ENCODE measurements at regions not wholly inside any gene's neighbourhood (a gene's known extent, or its start where the extent isn't known, plus 50 kb on each side); places are given as distances from the start of the nearest gene placed in this dataset.

DNA sequence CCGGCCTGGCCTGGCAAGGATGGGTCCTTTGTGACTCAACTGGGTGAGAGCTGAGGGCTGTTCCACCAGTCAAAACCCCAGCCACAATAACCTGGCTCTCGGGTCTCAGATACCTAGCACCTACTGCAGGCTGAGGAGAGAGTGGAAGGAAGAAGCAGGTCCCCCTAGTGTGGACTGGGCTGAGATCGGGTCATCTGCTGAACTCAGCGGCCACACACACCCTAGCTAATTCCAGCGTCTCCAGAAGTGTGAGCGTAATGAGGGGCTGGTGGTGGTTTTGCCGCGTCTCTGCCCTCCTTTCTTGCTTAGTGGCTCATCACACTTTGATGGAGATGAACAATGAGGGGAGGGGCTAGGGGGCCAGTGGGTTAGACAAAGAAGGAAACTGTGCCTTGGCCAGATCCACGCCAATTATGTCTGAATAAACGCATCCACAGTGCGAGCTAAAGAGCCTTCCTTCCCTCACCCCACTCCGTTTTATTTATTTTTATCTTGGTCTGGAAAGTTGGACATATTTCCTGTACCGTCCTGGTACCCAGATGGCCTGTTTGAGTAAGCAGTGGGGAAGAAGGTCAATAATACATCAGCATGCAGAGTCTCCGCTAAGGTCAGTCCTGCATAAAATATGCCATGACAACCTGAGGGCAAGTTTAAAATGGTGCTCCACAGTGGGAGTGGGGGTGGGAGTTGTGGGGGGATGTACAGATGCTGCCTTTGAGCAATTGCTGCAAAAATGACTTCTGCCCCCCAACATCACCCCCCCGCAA is 370.0 kb downstream of the WDR72 start:
- peaks cover 8% of the 10 kb centered on the region for H3K4me1 ChIP-seq (ENCODE audit: insufficient read depth, low read length)
- no peak overlapping the region for H3K4me3 ChIP-seq (ENCODE audit: low read length)
- H3K9me3 ChIP-seq (ENCODE audit: low read length): no peaks in the 10 kb centered on the region
- H2AFZ ChIP-seq (ENCODE audit: low read depth, low read length): no peak overlapping the region
- no peaks in the 10 kb centered on the region for H3K27me3 ChIP-seq (ENCODE audit: insufficient read depth, low read length)
- H3K36me3 ChIP-seq (ENCODE audit: insufficient read depth, low read length): no peaks in the 10 kb centered on the region

GRCh38 chr15:53384417-53384816 is 375.0 kb downstream of the WDR72 start:
- Histone ChIP-seq H3K4me1 (ENCODE audit: insufficient read depth, low read length) (peaks cover 3% of the 10 kb centered on the region), H3K27me3 (ENCODE audit: insufficient read depth, low read length) (no peaks in the 10 kb centered on the region), H3K4me3 (ENCODE audit: low read length) (no peak overlapping the region), H3K9me3 (ENCODE audit: low read length) (no peaks in the 10 kb centered on the region), H2AFZ (ENCODE audit: low read depth, low read length) (no peak overlapping the region), H3K36me3 (ENCODE audit: insufficient read depth, low read length) (no peaks in the 10 kb centered on the region)

DNA sequence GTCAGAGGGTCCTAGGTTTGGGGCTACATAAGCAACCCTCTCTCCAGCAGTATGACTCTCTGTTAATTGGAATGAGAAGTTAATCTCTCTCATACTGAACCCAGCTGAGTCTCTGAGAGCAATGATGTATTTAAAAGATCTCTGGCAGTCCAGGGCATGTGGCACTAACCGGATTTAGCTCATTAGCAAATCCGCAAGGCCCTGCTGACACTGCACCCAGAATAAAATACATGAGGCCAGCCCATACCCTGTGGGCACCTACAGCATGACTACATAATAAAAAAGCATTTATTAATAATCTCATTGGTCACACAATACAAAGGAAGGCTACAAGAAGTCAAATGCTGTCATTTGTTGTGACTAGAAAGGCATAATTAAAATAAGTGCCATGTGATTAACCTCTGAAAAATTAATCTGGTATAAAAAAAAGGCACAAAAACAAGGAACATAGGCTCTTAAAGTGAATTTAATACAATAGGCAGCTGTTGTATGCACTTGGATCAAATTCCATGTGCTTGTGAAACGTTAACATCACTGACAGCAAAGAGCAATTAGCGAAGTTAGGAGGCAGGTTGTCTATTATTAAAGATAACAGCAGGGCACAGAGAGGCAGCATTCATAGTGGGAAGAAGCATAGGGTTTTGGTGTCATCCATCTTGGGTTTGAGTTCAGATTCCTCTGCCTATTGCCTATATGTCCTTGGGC is 381.2 kb downstream of the WDR72 start:
- no peaks in the 10 kb centered on the region for H3K27me3 ChIP-seq (ENCODE audit: insufficient read depth, low read length)
- H3K9me3 ChIP-seq (ENCODE audit: low read length): no peaks in the 10 kb centered on the region
- no peak overlapping the region for H2AFZ ChIP-seq (ENCODE audit: low read depth, low read length)
- H3K4me3 ChIP-seq (ENCODE audit: low read length): no peak overlapping the region
- H3K36me3 ChIP-seq (ENCODE audit: insufficient read depth, low read length): no peaks in the 10 kb centered on the region
- peaks cover 1% of the 10 kb centered on the region for H3K4me1 ChIP-seq (ENCODE audit: insufficient read depth, low read length)

DNA sequence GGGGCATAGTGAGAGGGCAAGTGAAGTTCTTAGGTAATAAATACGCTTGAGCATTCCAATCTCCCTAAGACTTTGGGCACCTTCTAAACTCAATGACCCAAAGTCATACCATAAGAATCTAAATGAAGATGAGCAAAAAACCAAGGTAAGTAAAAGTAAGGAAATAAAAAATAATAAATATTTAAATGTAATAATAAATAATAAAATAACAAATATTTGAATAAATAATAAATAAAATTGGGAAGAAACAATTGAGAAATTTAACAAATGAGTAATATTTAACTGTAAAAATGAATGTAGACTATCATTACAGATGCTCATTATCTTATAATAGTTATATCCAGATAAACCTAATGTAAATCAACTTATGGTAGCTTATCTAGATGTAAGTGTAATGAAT is 391.7 kb downstream of the WDR72 start:
- H3K4me1 ChIP-seq (ENCODE audit: insufficient read depth, low read length): no peaks in the 10 kb centered on the region
- H3K36me3 ChIP-seq (ENCODE audit: insufficient read depth, low read length): no peaks in the 10 kb centered on the region

GRCh38 chr15:53360881-53361280 is 398.6 kb downstream of the WDR72 start:
- Histone ChIP-seq H3K4me3 (ENCODE audit: low read length) (no peak overlapping the region), H3K4me1 (ENCODE audit: insufficient read depth, low read length) (no peaks in the 10 kb centered on the region), H3K27me3 (ENCODE audit: insufficient read depth, low read length) (no peaks in the 10 kb centered on the region), H3K36me3 (ENCODE audit: insufficient read depth, low read length) (no peaks in the 10 kb centered on the region), H2AFZ (ENCODE audit: low read depth, low read length) (no peak overlapping the region), H3K9me3 (ENCODE audit: low read length) (no peaks in the 10 kb centered on the region)

More for the DNA sequence above, 391.7 kb downstream of the WDR72 start:
- Histone ChIP-seq H3K27me3 (ENCODE audit: insufficient read depth, low read length) (no peaks in the 10 kb centered on the region), H2AFZ (ENCODE audit: low read depth, low read length) (no peak overlapping the region), H3K4me3 (ENCODE audit: low read length) (no peak overlapping the region), H3K9me3 (ENCODE audit: low read length) (no peaks in the 10 kb centered on the region)

- no peaks in the 10 kb centered on the region for H3K4me1 ChIP-seq (ENCODE audit: insufficient read depth, low read length)
- no peaks in the 10 kb centered on the region for H3K27me3 ChIP-seq (ENCODE audit: insufficient read depth, low read length)
- H3K4me3 ChIP-seq (ENCODE audit: low read length): no peak overlapping the region
- no peak overlapping the region for H2AFZ ChIP-seq (ENCODE audit: low read depth, low read length)
- H3K9me3 ChIP-seq (ENCODE audit: low read length): no peaks in the 10 kb centered on the region
- H3K36me3 ChIP-seq (ENCODE audit: insufficient read depth, low read length): no peaks in the 10 kb centered on the region
Measured at GRCh38 chr15:53359038-53359437, 400.4 kb downstream of the WDR72 start.

DNA sequence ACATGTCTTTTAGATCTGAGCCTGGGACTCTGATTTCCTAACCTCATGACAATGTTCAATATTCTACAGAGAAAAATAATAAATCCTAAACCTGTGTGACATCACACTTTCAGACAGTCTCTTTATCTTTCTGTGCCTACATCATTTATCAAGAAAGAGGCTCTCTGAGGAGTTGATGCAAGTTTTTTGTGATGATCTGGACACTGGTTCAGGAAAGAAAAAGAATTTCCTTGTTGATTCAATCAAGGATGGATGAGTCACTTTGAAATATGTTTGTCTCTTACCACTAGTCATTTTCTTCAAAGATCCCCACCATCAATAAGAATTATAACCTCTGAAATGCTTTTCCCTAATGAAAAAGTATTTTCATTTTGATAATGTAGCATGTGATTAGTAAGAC is 404.6 kb downstream of the WDR72 start:
- H3K4me1 ChIP-seq (ENCODE audit: insufficient read depth, low read length): no peaks in the 10 kb centered on the region
- H2AFZ ChIP-seq (ENCODE audit: low read depth, low read length): no peak overlapping the region
- no peak overlapping the region for H3K4me3 ChIP-seq (ENCODE audit: low read length)
- H3K36me3 ChIP-seq (ENCODE audit: insufficient read depth, low read length): no peaks in the 10 kb centered on the region
- H3K27me3 ChIP-seq (ENCODE audit: insufficient read depth, low read length): no peaks in the 10 kb centered on the region
- H3K9me3 ChIP-seq (ENCODE audit: low read length): no peaks in the 10 kb centered on the region

DNA sequence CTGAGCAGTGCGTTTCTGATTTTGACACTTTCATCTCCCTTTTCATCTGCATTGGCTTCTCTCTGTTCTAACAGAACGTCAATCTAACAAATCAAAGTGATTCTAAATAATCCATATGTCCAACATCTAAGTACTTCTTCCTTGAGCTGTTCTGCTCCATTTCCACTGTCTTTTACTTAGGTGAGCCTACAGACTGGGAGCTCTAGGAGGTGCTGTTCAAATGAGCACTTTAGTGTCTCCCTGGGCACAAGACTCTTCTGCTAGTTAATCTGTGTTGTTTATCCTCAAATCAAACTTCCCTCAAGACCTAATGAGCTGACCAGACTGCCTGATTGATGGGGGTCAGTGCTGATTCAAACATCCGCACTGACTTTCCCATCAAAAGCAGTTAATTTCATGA is 408.1 kb downstream of the WDR72 start:
- no peaks in the 10 kb centered on the region for H3K36me3 ChIP-seq (ENCODE audit: insufficient read depth, low read length)
- H3K9me3 ChIP-seq (ENCODE audit: low read length): no peaks in the 10 kb centered on the region
- no peak overlapping the region for H3K4me3 ChIP-seq (ENCODE audit: low read length)
- no peak overlapping the region for H2AFZ ChIP-seq (ENCODE audit: low read depth, low read length)
- no peaks in the 10 kb centered on the region for H3K4me1 ChIP-seq (ENCODE audit: insufficient read depth, low read length)
- H3K27me3 ChIP-seq (ENCODE audit: insufficient read depth, low read length): no peaks in the 10 kb centered on the region

DNA sequence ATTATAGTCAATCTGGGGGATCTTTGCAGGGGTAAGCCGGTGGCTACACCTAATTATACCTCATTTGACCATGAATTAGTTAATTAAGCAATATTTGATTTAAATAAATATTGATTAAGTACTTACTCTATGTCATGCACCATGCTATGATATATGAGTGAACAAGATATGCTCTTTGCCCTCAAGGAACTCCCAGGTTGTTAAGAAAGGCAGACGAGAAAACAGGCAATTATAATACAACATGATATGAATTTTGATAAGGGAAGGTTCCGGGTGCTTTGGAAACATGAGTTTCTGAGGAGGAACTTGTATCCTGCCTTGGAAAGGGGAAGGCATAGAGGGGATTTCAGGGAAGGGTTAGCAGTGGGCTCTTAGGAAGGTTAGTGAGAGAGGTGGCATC is 412.9 kb downstream of the WDR72 start:
- Histone ChIP-seq H3K4me3 (ENCODE audit: low read length) (no peak overlapping the region), H3K9me3 (ENCODE audit: low read length) (no peaks in the 10 kb centered on the region), H2AFZ (ENCODE audit: low read depth, low read length) (no peak overlapping the region), H3K36me3 (ENCODE audit: insufficient read depth, low read length) (no peaks in the 10 kb centered on the region), H3K27me3 (ENCODE audit: insufficient read depth, low read length) (no peaks in the 10 kb centered on the region), H3K4me1 (ENCODE audit: insufficient read depth, low read length) (no peaks in the 10 kb centered on the region)

- no peak overlapping the region for H3K4me3 ChIP-seq (ENCODE audit: low read length)
- no peaks in the 10 kb centered on the region for H3K36me3 ChIP-seq (ENCODE audit: insufficient read depth, low read length)
- no peaks in the 10 kb centered on the region for H3K9me3 ChIP-seq (ENCODE audit: low read length)
- H3K4me1 ChIP-seq (ENCODE audit: insufficient read depth, low read length): no peaks in the 10 kb centered on the region
- H2AFZ ChIP-seq (ENCODE audit: low read depth, low read length): no peak overlapping the region
- H3K27me3 ChIP-seq (ENCODE audit: insufficient read depth, low read length): no peaks in the 10 kb centered on the region
Measured at GRCh38 chr15:53331328-53332190, 427.9 kb downstream of the WDR72 start.

GRCh38 chr15:53328341-53328740 is 431.1 kb downstream of the WDR72 start:
- no peaks in the 10 kb centered on the region for H3K4me1 ChIP-seq (ENCODE audit: insufficient read depth, low read length)

DNA sequence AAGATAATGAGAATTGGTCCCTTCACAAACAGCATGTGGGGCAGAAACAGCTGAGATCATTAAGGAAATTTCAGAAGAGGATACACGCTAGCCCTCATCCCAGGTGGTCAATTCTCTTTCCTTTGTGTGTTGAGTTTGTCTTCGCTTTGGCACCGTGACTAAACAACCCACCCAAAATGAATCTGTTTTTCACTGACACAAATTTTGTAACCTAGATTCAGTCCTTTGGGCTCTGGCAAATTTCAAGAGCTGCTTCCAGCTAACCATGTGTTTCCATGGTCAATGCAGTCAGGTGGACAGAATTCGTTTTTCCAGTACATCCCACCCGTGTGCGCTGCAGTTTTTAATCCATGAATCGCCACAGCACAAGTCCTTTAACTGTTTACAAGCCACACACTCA is 435.4 kb downstream of the WDR72 start:
- Histone ChIP-seq H3K4me3 (ENCODE audit: low read length) (no peak overlapping the region), H3K36me3 (ENCODE audit: insufficient read depth, low read length) (no peaks in the 10 kb centered on the region), H3K9me3 (ENCODE audit: low read length) (no peaks in the 10 kb centered on the region), H2AFZ (ENCODE audit: low read depth, low read length) (no peak overlapping the region), H3K4me1 (ENCODE audit: insufficient read depth, low read length) (peaks cover 2% of the 10 kb centered on the region), H3K27me3 (ENCODE audit: insufficient read depth, low read length) (peaks cover 2% of the 10 kb centered on the region)

More at GRCh38 chr15:53328341-53328740, 431.1 kb downstream of the WDR72 start:
- H3K9me3 ChIP-seq (ENCODE audit: low read length): no peaks in the 10 kb centered on the region
- no peaks in the 10 kb centered on the region for H3K27me3 ChIP-seq (ENCODE audit: insufficient read depth, low read length)
- H3K36me3 ChIP-seq (ENCODE audit: insufficient read depth, low read length): no peaks in the 10 kb centered on the region
- no peak overlapping the region for H3K4me3 ChIP-seq (ENCODE audit: low read length)
- H2AFZ ChIP-seq (ENCODE audit: low read depth, low read length): no peak overlapping the region

GRCh38 chr15:53323191-53323590 is 436.3 kb downstream of the WDR72 start:
- Histone ChIP-seq H3K27me3 (ENCODE audit: insufficient read depth, low read length) (peaks cover 2% of the 10 kb centered on the region), H3K4me1 (ENCODE audit: insufficient read depth, low read length) (peaks cover 2% of the 10 kb centered on the region), H3K4me3 (ENCODE audit: low read length) (no peak overlapping the region), H3K36me3 (ENCODE audit: insufficient read depth, low read length) (no peaks in the 10 kb centered on the region), H2AFZ (ENCODE audit: low read depth, low read length) (no peak overlapping the region), H3K9me3 (ENCODE audit: low read length) (no peaks in the 10 kb centered on the region)

Measured in neuron (in vitro differentiated cells).